Gastroesophageal sphincter (tissue), 4 donors: ENCODE measurements at regions not wholly inside any gene's neighbourhood (a gene's known extent, or its start where the extent isn't known, plus 50 kb on each side); places are given as distances from the start of the nearest gene placed in this dataset.

Experiments
- ATAC-seq: fragments of 150-250 bp; one replicate; pipeline ENCODE4 v1.9.1; 2016; ENCODE audit warnings: mild to moderate bottlenecking, moderate library complexity
- H3K27ac ChIP-seq, 4 donors: fragments of 200-600 bp; sonication (generic) in 3 of 4; 1 replicate in 3 of 4; 2 replicates in 1 of 4; pipeline ENCODE4 v1.5.1; 2016 to 2019
- H3K27me3 ChIP-seq: fragments of 200-600 bp; sonication (generic); one replicate; pipeline ENCODE4 v1.5.1; 2019
- H3K36me3 ChIP-seq, 2 donors: fragments of 200-600 bp; sonication (generic); one replicate each; pipeline ENCODE4 v1.5.1; 2019; ENCODE audit warnings: control low read depth in 1 of 2
- H3K4me1 ChIP-seq, 3 donors: fragments of 200-600 bp; sonication (generic); 1 replicate in 2 of 3; 2 replicates in 1 of 3; pipeline ENCODE4 v1.5.1; 2016 to 2019; ENCODE audit warnings: control low read depth in 2 of 3
- H3K4me3 ChIP-seq, 2 donors: fragments of 200-600 bp; sonication (generic); one replicate each; pipeline ENCODE4 v1.5.1; 2019; ENCODE audit warnings: mild to moderate bottlenecking in 1 of 2, moderate library complexity in 1 of 2
- H3K9me3 ChIP-seq, 3 donors: fragments of 200-600 bp; sonication (generic); one replicate each; pipeline ENCODE4 v1.5.1; 2017 to 2019; ENCODE audit warnings: control low read depth in 2 of 3
- EP300 ChIP-seq: sonication (generic); formaldehyde crosslinking; IDR thresholded peaks from one replicate; pipeline ENCODE4 v1.6.1; 2017; ENCODE audit warnings: antibody characterized with exemption, mild to moderate bottlenecking
- POLR2A ChIP-seq, 2 donors: fragments of 450-650 bp; IDR thresholded peaks; one replicate each; pipeline ENCODE4 v1.6.1; 2017; ENCODE audit warnings: antibody characterized with exemption in 2 of 2, mild to moderate bottlenecking in 2 of 2, moderate library complexity in 1 of 2
- POLR2AphosphoS5 ChIP-seq: sonication (generic); formaldehyde crosslinking; IDR thresholded peaks from one replicate; pipeline ENCODE4 v1.6.1; 2017; ENCODE audit warnings: antibody characterized with exemption
- WGBS, 2 donors: methylation state at CpG; one replicate each; pipeline ENCODE4 v1.1.5; 2018; ENCODE audit warnings: low coverage in 1 of 2; 5-methylcytosine and 5-hydroxymethylcytosine counted together
- TF ChIP-seq, protein P1 (sequence below), 4 experiments: fragments of 200-600 bp in 2 of 4; fragments of 450-650 bp in 2 of 4; sonication (generic) in 1 of 4; IDR thresholded peaks; one replicate each; pipeline ENCODE4 v1.5.1; 2017 to 2019; ENCODE audit warnings: antibody characterized with exemption in 4 of 4, mild to moderate bottlenecking in 2 of 4, moderate library complexity in 2 of 4

DNA sequence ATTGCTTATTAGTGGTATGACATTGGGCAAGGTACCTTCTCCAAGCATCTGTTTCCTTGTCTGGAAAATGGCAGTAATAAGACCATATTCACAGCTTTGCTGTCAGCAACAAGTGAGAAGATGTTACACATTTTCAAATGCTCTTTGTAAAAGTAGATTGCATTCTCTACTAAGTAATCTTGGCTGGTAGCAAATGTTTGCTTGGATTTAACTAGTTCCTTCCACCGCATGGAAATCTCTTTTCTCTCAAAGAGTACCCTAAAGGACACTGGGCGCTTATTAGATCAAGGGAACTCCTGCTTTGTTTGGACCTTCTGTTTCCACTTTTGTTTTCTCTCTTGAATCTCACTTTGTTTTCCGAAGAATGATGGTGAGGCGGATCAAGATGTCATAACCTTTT is 185.2 kb upstream of the BMPER start:
- WGBS, 2 donors, result 93 to 96% methylated on average over 4 of the region's 4 CpGs
- H3K4me3 ChIP-seq, result no peak overlapping the region
- H3K9me3 ChIP-seq, result peaks cover 0 to 4% (median 0%) of the 10 kb centered on the region in 3 donors
- ATAC-seq, result no peak
- H3K27ac ChIP-seq, result no peak overlapping the region
- no peaks in the 10 kb centered on the region for H3K36me3 ChIP-seq
- no peak for TF ChIP-seq POLR2A (IDR thresholded peaks at IDR 0.05)
- H3K27me3 ChIP-seq, result no peaks in the 10 kb centered on the region
- peaks cover 0 to 20% (median 0%) of the 10 kb centered on the region in 3 donors for H3K4me1 ChIP-seq

DNA sequence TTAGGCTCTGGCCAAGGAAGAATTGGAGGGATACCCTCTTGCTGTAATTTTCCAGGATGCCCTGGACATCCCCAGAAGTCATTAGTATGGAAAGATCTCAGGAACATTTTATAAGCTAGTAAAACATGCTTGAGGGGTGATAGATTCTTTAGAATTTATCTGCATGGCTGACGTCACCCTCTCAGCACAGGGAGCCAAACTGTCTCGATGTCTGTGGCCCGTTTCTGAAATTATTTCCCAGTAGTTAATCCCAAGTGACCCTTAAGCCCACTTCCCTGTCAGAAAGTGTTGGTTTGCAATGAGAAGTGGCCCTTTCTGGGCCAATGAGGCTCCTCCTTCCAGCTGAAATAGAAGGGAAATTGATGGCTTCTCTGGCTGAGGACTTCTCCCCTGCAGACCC is 184.5 kb upstream of the BMPER start:
- ATAC-seq, result no peak
- Histone ChIP-seq H3K27ac (no peak overlapping the region), H3K9me3 (peaks cover 0 to 4% (median 0%) of the 10 kb centered on the region in 3 donors), H3K27me3 (no peaks in the 10 kb centered on the region), H3K4me3 (no peak overlapping the region), H3K4me1 (peaks cover 0 to 20% (median 0%) of the 10 kb centered on the region in 3 donors), H3K36me3 (no peaks in the 10 kb centered on the region)
- 60 to 100% methylated on average over 3 of the region's 3 CpGs for WGBS, 2 donors
- no peak for TF ChIP-seq EP300
- TF ChIP-seq, protein P1, sequence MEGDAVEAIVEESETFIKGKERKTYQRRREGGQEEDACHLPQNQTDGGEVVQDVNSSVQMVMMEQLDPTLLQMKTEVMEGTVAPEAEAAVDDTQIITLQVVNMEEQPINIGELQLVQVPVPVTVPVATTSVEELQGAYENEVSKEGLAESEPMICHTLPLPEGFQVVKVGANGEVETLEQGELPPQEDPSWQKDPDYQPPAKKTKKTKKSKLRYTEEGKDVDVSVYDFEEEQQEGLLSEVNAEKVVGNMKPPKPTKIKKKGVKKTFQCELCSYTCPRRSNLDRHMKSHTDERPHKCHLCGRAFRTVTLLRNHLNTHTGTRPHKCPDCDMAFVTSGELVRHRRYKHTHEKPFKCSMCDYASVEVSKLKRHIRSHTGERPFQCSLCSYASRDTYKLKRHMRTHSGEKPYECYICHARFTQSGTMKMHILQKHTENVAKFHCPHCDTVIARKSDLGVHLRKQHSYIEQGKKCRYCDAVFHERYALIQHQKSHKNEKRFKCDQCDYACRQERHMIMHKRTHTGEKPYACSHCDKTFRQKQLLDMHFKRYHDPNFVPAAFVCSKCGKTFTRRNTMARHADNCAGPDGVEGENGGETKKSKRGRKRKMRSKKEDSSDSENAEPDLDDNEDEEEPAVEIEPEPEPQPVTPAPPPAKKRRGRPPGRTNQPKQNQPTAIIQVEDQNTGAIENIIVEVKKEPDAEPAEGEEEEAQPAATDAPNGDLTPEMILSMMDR (IDR thresholded peaks at IDR 0.05), result no peak
- no peak for TF ChIP-seq POLR2A (IDR thresholded peaks at IDR 0.05)
- no peak for TF ChIP-seq POLR2AphosphoS5

- no peaks in the 10 kb centered on the region for H3K27me3 ChIP-seq
- 88 to 90% methylated on average over 3 to 4 of the region's 4 CpGs for WGBS, 2 donors
- H3K27ac ChIP-seq, result no peak overlapping the region
- H3K36me3 ChIP-seq, result no peaks in the 10 kb centered on the region
- no peak overlapping the region for H3K4me3 ChIP-seq
- TF ChIP-seq POLR2A (IDR thresholded peaks at IDR 0.05) (no peak), POLR2AphosphoS5 (no peak), EP300 (no peak)
- TF ChIP-seq, protein P1 (IDR thresholded peaks at IDR 0.05), result no peak
- ATAC-seq, result no peak
- H3K4me1 ChIP-seq, result peaks cover 0 to 20% (median 0%) of the 10 kb centered on the region in 3 donors
- H3K9me3 ChIP-seq, result peaks cover 0 to 4% (median 0%) of the 10 kb centered on the region in 3 donors
Observed at GRCh38 chr7:33721895-33722294, 183.4 kb upstream of the BMPER start.

DNA sequence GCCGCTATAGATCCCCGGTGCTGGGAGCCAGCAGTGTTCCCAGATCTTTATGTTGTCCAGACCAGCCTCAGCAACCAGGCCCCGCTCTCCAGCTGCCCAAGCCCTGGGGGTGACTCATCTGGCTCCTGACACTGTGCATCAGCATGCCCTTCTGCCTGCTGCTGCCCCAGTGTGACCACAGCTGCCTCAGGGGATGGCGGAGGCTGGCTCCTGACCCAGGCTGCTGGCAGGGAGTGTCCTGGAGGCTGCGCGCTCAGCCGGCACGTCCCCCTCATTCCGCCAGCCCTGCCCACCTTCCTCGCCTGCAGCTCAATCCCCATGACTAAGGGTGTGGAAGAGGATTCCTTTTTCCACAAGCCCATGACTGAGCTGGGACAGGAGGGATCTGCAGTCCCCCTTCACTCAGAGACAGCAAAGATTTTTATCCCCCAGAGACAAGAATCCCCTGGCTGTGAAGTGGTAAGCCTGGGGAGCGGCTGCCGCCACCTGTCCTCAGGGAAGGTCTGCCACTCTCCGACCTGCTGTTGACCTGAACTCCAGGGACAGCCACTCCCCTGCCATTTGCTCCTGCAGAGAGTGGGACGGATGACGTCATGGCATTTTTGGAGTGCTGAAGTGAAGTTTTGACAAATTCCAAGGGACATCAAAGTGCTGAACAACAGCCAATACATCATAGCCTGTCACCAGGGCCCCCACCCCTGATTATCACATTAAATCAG is 182.8 kb upstream of the BMPER start:
- H3K9me3 ChIP-seq, result peaks cover 0 to 4% (median 0%) of the 10 kb centered on the region in 3 donors
- 76 to 92% methylated on average over 5 to 6 of the region's 15 CpGs for WGBS, 2 donors
- H3K27ac ChIP-seq, result no peak overlapping the region
- H3K27me3 ChIP-seq, result no peaks in the 10 kb centered on the region
- no peak overlapping the region for H3K4me3 ChIP-seq
- ATAC-seq, result no peak
- TF ChIP-seq POLR2AphosphoS5 (no peak), EP300 (no peak), POLR2A (IDR thresholded peaks at IDR 0.05) (no peak)
- TF ChIP-seq, protein P1 (IDR thresholded peaks at IDR 0.05), result no peak
- peaks cover 0 to 20% (median 0%) of the 10 kb centered on the region in 3 donors for H3K4me1 ChIP-seq
- no peaks in the 10 kb centered on the region for H3K36me3 ChIP-seq

DNA sequence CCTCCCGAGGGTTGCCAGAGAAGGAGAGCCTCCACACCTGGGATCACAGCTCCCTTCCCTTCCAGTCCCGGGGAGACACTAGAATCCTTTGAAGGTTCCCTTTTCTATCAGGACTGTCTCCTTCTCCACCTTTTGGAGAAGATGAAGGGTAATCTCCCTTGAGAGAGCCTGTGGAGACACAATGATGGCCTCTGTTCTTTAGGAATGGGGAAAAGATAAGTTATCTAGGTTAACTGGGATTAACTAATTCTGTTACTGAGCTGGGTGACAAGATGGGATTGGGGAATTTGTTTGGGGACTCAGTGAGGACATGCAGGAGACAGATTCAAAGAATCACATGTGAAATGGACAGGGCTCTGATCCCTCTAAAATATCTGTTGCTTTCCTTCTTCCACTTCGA is 181.1 kb upstream of the BMPER start:
- no peak for ATAC-seq
- TF ChIP-seq, protein P1 (IDR thresholded peaks at IDR 0.05), result no peak
- TF ChIP-seq POLR2A (IDR thresholded peaks at IDR 0.05) (no peak), POLR2AphosphoS5 (no peak), EP300 (no peak)
- 100% methylated on average over 1 of the region's 3 CpGs; no CpG with 5 or more reads in 1 of the 2 donors for WGBS, 2 donors
- Histone ChIP-seq H3K36me3 (no peaks in the 10 kb centered on the region), H3K27ac (no peak overlapping the region), H3K4me3 (no peak overlapping the region), H3K4me1 (peaks cover 0 to 4% (median 0%) of the 10 kb centered on the region in 3 donors), H3K9me3 (peaks cover 0 to 4% (median 0%) of the 10 kb centered on the region in 3 donors), H3K27me3 (no peaks in the 10 kb centered on the region)
